ENCODE measurements at regions not wholly inside any gene's neighbourhood (a gene's known extent, or its start where the extent isn't known, plus 50 kb on each side); places are given as distances from the start of the nearest gene placed in this dataset.

GRCh38 chr11:80007616-80008015, 566.8 kb upstream of the TENM4 start:
- in situ Hi-C loops (cut with MboI; ENCODE audit: low sequenced_read_pairs), result no loop called here
- POLR2A ChIA-PET (ENCODE audit: unreplicated experiment), result no interaction called here
- H3K9me1 ChIP-seq (ENCODE audit: insufficient read depth, low read length), result no peaks in the 10 kb centered on the region

More at GRCh38 chr11:80007616-80008015, 566.8 kb upstream of the TENM4 start:
- ATAC-seq (ENCODE audit: low read depth) (no peak), DNase-seq (no peak)
- H3K18ac ChIP-seq (ENCODE audit: low read depth, low read length), result no peak overlapping the region
- no peak overlapping the region for H2AK5ac ChIP-seq (ENCODE audit: low read depth, low read length)
- no peak overlapping the region for H4K91ac ChIP-seq (ENCODE audit: insufficient read depth, low read depth, low read length)
- H3K36me3 ChIP-seq (ENCODE audit: control insufficient read depth, insufficient read depth, low read length), result no peaks in the 10 kb centered on the region
- H2BK5ac ChIP-seq (ENCODE audit: low read depth, low read length, poor library complexity, severe bottlenecking), result no peak overlapping the region
- H2AFZ ChIP-seq (replicated peaks; ENCODE audit: low read length, poor library complexity), result no peak overlapping the region
- no peaks in the 10 kb centered on the region for H3K9me3 ChIP-seq (ENCODE audit: control insufficient read depth, insufficient read depth, low read length)
- H4K20me1 ChIP-seq (ENCODE audit: insufficient read depth, low read length), result no peaks in the 10 kb centered on the region
- H2BK15ac ChIP-seq (ENCODE audit: low read depth, low read length), result no peak overlapping the region
- WGBS, 2 experiments (ENCODE audit: extremely low coverage in 2 of 2, insufficient read length in 1 of 2), result no CpG with 5 or more reads among the region's 6 CpGs
- no peak overlapping the region for H3K23ac ChIP-seq (ENCODE audit: low read depth, low read length)
- no peak overlapping the region for H3K9ac ChIP-seq (ENCODE audit: low read depth, low read length)
- no peak overlapping the region for H3K27ac ChIP-seq (ENCODE audit: insufficient read depth, low read length)
- CTCF ChIA-PET, result interaction anchor here (1.4 kb wide), 1 partner anchor 17 kb away, joined by 3 read pairs; no protein-coding TSS in a partner anchor
- H3K4me1 ChIP-seq (ENCODE audit: control insufficient read depth, insufficient read depth, low read length), result no peaks in the 10 kb centered on the region
- no peak overlapping the region for H2BK120ac ChIP-seq (ENCODE audit: low read depth, low read length)
- no peak overlapping the region for H3K14ac ChIP-seq (replicated peaks; ENCODE audit: low read depth, low read length)
- no peak overlapping the region for H3K56ac ChIP-seq (ENCODE audit: extremely low read depth, insufficient read depth, low read length)
- no peaks in the 10 kb centered on the region for H3K79me1 ChIP-seq (ENCODE audit: low read depth in 1 of 2, low read length in 2 of 2)
- H4K5ac ChIP-seq (ENCODE audit: low read depth, low read length), result no peak overlapping the region
- no peak overlapping the region for H2AK9ac ChIP-seq (replicated peaks; ENCODE audit: low read depth, low read length, poor library complexity)
- H3K4ac ChIP-seq (ENCODE audit: low read depth, low read length), result no peak overlapping the region
- TF ChIP-seq SMC3 (IDR thresholded peaks at IDR 0.05; ENCODE audit: low read depth, low read length), result no peak
- intact Hi-C loops (cut with micrococcal nuclease), result no loop called here
- H3K4me3 ChIP-seq (ENCODE audit: insufficient read depth, low read depth, low read length), result no peak overlapping the region
- no TSS peak for BruUV-seq (replicated peaks)
- H3K27me3 ChIP-seq (ENCODE audit: control insufficient read depth, insufficient read depth, low read length), result no peaks in the 10 kb centered on the region
- H2BK20ac ChIP-seq (ENCODE audit: low read depth, low read length), result no peak overlapping the region
- H3K4me2 ChIP-seq (ENCODE audit: low read depth, low read length), result no peak overlapping the region
- H4K8ac ChIP-seq (ENCODE audit: low read depth in 2 of 2, low read length in 2 of 2), result no peak overlapping the region
- dilution Hi-C loops (cut with HindIII; ENCODE audit: low sequenced_read_pairs, unreplicated experiment), result no loop called here
